Non-pigmented ciliary epithelial cell (primary cell): ENCODE measurements at regions not wholly inside any gene's neighbourhood (a gene's known extent, or its start where the extent isn't known, plus 50 kb on each side); places are given as distances from the start of the nearest gene placed in this dataset.

ENCODE experiments used
- DNase-seq: peaks from one replicate; pipeline ENCODE4 v3.0.0-alpha.2; 2010; ENCODE audit warnings: low read depth

GRCh38 chr5:130251931-130252330 is 347.7 kb downstream of the CHSY3 start:
- no peak for DNase-seq

- DNase-seq = no peak
Measured at GRCh38 chr5:130243641-130244040, 339.4 kb downstream of the CHSY3 start.

GRCh38 chr5:130237721-130238120 is 333.5 kb downstream of the CHSY3 start:
- no peak for DNase-seq
